ENCODE measurements at regions not wholly inside any gene's neighbourhood (a gene's known extent, or its start where the extent isn't known, plus 50 kb on each side); places are given as distances from the start of the nearest gene placed in this dataset.

DNA sequence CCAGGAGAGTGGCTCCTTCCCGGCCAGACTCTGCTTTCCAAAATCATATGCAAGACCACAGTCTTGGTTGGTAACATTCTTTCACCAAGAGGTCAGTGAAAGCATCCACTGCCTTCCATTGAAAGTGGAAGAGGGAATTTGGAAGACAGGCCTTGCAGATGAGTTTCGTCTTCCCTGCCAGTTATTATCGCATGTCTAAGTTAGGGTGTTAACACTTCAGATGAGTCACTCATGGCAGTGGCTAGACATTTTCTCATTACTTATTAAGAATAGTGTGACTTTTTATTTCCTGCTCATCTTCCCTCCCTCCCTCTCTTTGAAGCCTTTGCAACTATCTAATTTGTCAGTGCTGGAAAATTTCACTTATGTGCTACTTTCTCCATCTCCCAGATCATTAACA lies 102.9 kb upstream of the EPB41L3 start:
- Mint-ChIP-seq H3K27me3 (ENCODE audit: low read depth) (peaks cover 6% of the 10 kb centered on the region), H3K9me3 (peaks cover 6% of the 10 kb centered on the region), H3K27ac (ENCODE audit: unreplicated experiment) (no peak overlapping the region), H3K4me1 (peaks cover 4% of the 10 kb centered on the region), H3K4me3 (no peak overlapping the region), H3K36me3 (ENCODE audit: low read depth) (no peaks in the 10 kb centered on the region)
- TF ChIP-seq, protein P1, sequence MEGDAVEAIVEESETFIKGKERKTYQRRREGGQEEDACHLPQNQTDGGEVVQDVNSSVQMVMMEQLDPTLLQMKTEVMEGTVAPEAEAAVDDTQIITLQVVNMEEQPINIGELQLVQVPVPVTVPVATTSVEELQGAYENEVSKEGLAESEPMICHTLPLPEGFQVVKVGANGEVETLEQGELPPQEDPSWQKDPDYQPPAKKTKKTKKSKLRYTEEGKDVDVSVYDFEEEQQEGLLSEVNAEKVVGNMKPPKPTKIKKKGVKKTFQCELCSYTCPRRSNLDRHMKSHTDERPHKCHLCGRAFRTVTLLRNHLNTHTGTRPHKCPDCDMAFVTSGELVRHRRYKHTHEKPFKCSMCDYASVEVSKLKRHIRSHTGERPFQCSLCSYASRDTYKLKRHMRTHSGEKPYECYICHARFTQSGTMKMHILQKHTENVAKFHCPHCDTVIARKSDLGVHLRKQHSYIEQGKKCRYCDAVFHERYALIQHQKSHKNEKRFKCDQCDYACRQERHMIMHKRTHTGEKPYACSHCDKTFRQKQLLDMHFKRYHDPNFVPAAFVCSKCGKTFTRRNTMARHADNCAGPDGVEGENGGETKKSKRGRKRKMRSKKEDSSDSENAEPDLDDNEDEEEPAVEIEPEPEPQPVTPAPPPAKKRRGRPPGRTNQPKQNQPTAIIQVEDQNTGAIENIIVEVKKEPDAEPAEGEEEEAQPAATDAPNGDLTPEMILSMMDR (conservative IDR thresholded peaks at IDR 0.05): no peak
- no peak for DNase-seq (ENCODE audit: low read depth, low spot score)

DNA sequence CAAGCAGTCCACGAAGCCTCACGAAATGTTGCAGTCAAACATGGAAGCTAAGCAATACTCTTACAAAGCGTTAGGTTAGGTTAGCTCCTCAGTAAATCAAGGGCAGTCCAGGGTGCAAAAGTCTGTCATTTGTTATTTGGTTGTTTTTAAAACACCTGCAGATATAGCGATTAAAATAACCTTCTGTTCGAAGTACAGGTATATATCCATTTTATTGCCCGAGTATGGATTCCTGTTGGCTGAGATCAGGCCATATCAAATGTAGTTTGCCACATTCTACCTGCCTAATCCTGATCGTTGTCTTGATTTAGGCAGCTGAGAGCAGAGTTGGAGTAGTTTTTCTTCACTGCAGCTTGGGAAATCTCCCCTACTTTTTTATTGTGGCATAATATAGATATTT lies 99.5 kb upstream of the EPB41L3 start:
- no peak for DNase-seq (ENCODE audit: low read depth, low spot score)
- Mint-ChIP-seq H3K27ac (ENCODE audit: unreplicated experiment) (no peak overlapping the region), H3K4me3 (no peak overlapping the region), H3K36me3 (ENCODE audit: low read depth) (no peaks in the 10 kb centered on the region), H3K27me3 (ENCODE audit: low read depth) (peaks cover 19% of the 10 kb centered on the region), H3K4me1 (peaks cover 4% of the 10 kb centered on the region), H3K9me3 (peaks cover 1% of the 10 kb centered on the region)
- TF ChIP-seq, protein P1 (conservative IDR thresholded peaks at IDR 0.05): no peak

DNA sequence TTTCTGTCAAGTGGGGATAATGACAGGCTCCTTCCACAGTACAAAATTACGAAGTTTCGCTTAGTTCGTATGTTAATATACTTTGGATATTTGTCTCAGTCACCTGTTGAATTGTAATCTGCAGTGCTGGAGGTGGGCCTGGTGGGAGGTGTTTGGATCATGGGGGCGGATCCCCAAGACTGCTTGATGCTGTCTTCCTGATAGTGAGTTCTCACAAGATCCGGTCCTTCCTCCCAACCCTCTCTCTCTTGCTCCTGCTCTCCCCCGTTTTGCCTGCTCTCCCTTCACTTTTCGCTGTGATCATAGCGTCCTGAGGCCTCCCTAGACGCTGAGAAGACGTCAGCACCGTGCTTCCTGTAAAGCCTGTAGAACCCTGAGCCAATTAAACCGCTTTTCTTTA lies 97.1 kb upstream of the EPB41L3 start:
- no peak for DNase-seq (ENCODE audit: low read depth, low spot score)
- peaks cover 4% of the 10 kb centered on the region for H3K4me1 Mint-ChIP-seq
- TF ChIP-seq, protein P1 (conservative IDR thresholded peaks at IDR 0.05): no peak
- no peaks in the 10 kb centered on the region for H3K9me3 Mint-ChIP-seq
- no peaks in the 10 kb centered on the region for H3K36me3 Mint-ChIP-seq (ENCODE audit: low read depth)
- H3K4me3 Mint-ChIP-seq: no peak overlapping the region
- peaks cover 26% of the 10 kb centered on the region for H3K27me3 Mint-ChIP-seq (ENCODE audit: low read depth)
- H3K27ac Mint-ChIP-seq (ENCODE audit: unreplicated experiment): no peak overlapping the region

DNA sequence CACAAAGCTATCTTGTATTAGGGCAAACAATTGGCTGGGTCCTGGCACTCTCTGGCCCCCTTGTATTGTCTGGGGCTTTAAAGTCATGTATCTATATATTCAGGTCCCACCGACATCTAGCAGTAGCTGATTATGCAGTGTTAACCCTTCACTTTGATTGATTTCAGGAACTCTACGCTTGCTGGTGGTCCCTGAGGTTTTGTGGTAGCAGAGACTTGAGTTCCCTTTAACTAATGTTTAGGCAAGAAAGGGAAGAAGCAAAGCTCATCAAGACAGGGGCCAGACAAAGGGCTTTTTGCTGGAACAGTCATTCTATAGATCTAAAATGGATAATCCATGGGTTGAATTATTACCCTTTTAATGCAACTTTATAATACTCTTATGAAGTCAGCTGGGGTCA lies 95.3 kb upstream of the EPB41L3 start:
- H3K4me1 Mint-ChIP-seq: no peaks in the 10 kb centered on the region
- TF ChIP-seq, protein P1 (conservative IDR thresholded peaks at IDR 0.05): no peak

DNA sequence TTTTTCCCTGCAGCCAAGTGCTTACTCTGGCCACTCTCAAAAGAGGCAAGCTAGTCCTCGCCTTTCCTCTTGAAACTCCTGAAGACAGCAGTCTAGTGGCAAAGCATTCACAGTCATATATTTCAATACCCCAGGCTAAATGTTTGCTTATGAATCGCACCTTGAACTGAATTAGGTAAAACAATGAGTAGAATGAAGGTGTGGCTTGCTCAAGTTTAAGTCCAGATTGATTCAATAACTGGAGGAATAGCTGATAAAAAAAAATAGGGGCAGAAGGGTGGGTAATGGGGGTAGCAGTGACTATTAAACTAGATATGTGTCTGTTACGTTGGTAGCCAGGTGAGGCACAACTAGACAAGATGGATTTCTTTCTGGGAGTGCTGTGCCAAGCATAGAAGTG lies 88.2 kb upstream of the EPB41L3 start:
- no peak for DNase-seq (ENCODE audit: low read depth, low spot score)
- Mint-ChIP-seq H3K4me3 (no peak overlapping the region), H3K4me1 (peaks cover 8% of the 10 kb centered on the region), H3K9me3 (no peaks in the 10 kb centered on the region), H3K36me3 (ENCODE audit: low read depth) (no peaks in the 10 kb centered on the region), H3K27me3 (ENCODE audit: low read depth) (peaks cover 54% of the 10 kb centered on the region), H3K27ac (ENCODE audit: unreplicated experiment) (no peak overlapping the region)
- TF ChIP-seq, protein P1 (conservative IDR thresholded peaks at IDR 0.05): no peak

More for the DNA sequence above, 95.3 kb upstream of the EPB41L3 start:
- Mint-ChIP-seq H3K36me3 (ENCODE audit: low read depth) (no peaks in the 10 kb centered on the region), H3K27ac (ENCODE audit: unreplicated experiment) (no peak overlapping the region), H3K4me3 (no peak overlapping the region), H3K9me3 (no peaks in the 10 kb centered on the region), H3K27me3 (ENCODE audit: low read depth) (peaks cover 38% of the 10 kb centered on the region)
- DNase-seq (ENCODE audit: low read depth, low spot score): no peak
